ENCODE measurements at regions not wholly inside any gene's neighbourhood (a gene's known extent, or its start where the extent isn't known, plus 50 kb on each side); places are given as distances from the start of the nearest gene placed in this dataset.

DNA sequence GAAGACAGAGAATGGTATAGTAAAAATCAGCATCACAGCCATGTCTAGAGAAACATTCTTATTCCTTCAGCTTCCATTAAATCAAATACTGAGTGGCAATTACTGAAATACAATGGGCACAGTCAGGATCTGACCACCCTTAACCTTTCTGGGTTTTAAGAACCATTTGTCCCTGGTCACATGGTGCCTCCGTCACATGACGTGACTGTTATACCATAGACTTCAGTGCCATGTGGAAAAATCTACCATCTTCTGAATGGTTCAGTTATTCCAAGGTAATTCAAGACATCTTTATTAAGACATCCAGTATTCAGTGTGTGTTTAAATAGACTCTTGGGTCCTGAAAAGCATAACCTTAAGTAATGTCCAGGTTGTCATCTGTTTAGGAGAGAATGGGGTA, 553.1 kb upstream of the FLRT2 start:
- Mint-ChIP-seq H3K36me3 (ENCODE audit: low read depth) (no peaks in the 10 kb centered on the region), H3K9me3 (no peaks in the 10 kb centered on the region), H3K27ac (no peak overlapping the region), H3K4me1 (peaks cover 11% of the 10 kb centered on the region), H3K4me3 (no peak overlapping the region), H3K27me3 (ENCODE audit: insufficient read depth, low read depth, poor library complexity) (no peaks in the 10 kb centered on the region)
- no peaks in the 10 kb centered on the region for H3F3A ChIP-seq (replicated peaks; ENCODE audit: low read depth)
- H3K27me3 ChIP-seq (ENCODE audit: insufficient read depth), result no peaks in the 10 kb centered on the region
- TF ChIP-seq CREB1 (CRISPR knock-in tag; IDR thresholded peaks at IDR 0.05; ENCODE audit: low read depth) (no peak), JUNB (IDR thresholded peaks at IDR 0.05; ENCODE audit: unreplicated experiment) (no peak), ZNF114 (CRISPR knock-in tag; IDR thresholded peaks at IDR 0.05) (no peak), STAT1 (IDR thresholded peaks at IDR 0.05; ENCODE audit: unreplicated experiment) (no peak), ZNF331 (CRISPR knock-in tag; IDR thresholded peaks at IDR 0.05; ENCODE audit: low read depth) (no peak), POLR2AphosphoS5 (IDR thresholded peaks at IDR 0.05; ENCODE audit: low read depth) (no peak), EZH2phosphoT487 (IDR thresholded peaks at IDR 0.05; ENCODE audit: unreplicated experiment) (no peak), EZH2 (IDR thresholded peaks at IDR 0.05; ENCODE audit: low read depth, unreplicated experiment) (no peak)
- TF ChIP-seq, protein P1, sequence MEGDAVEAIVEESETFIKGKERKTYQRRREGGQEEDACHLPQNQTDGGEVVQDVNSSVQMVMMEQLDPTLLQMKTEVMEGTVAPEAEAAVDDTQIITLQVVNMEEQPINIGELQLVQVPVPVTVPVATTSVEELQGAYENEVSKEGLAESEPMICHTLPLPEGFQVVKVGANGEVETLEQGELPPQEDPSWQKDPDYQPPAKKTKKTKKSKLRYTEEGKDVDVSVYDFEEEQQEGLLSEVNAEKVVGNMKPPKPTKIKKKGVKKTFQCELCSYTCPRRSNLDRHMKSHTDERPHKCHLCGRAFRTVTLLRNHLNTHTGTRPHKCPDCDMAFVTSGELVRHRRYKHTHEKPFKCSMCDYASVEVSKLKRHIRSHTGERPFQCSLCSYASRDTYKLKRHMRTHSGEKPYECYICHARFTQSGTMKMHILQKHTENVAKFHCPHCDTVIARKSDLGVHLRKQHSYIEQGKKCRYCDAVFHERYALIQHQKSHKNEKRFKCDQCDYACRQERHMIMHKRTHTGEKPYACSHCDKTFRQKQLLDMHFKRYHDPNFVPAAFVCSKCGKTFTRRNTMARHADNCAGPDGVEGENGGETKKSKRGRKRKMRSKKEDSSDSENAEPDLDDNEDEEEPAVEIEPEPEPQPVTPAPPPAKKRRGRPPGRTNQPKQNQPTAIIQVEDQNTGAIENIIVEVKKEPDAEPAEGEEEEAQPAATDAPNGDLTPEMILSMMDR (conservative IDR thresholded peaks at IDR 0.05; ENCODE audit: low read depth in 2 of 2), result no peak
- TF ChIP-seq, protein P2, sequence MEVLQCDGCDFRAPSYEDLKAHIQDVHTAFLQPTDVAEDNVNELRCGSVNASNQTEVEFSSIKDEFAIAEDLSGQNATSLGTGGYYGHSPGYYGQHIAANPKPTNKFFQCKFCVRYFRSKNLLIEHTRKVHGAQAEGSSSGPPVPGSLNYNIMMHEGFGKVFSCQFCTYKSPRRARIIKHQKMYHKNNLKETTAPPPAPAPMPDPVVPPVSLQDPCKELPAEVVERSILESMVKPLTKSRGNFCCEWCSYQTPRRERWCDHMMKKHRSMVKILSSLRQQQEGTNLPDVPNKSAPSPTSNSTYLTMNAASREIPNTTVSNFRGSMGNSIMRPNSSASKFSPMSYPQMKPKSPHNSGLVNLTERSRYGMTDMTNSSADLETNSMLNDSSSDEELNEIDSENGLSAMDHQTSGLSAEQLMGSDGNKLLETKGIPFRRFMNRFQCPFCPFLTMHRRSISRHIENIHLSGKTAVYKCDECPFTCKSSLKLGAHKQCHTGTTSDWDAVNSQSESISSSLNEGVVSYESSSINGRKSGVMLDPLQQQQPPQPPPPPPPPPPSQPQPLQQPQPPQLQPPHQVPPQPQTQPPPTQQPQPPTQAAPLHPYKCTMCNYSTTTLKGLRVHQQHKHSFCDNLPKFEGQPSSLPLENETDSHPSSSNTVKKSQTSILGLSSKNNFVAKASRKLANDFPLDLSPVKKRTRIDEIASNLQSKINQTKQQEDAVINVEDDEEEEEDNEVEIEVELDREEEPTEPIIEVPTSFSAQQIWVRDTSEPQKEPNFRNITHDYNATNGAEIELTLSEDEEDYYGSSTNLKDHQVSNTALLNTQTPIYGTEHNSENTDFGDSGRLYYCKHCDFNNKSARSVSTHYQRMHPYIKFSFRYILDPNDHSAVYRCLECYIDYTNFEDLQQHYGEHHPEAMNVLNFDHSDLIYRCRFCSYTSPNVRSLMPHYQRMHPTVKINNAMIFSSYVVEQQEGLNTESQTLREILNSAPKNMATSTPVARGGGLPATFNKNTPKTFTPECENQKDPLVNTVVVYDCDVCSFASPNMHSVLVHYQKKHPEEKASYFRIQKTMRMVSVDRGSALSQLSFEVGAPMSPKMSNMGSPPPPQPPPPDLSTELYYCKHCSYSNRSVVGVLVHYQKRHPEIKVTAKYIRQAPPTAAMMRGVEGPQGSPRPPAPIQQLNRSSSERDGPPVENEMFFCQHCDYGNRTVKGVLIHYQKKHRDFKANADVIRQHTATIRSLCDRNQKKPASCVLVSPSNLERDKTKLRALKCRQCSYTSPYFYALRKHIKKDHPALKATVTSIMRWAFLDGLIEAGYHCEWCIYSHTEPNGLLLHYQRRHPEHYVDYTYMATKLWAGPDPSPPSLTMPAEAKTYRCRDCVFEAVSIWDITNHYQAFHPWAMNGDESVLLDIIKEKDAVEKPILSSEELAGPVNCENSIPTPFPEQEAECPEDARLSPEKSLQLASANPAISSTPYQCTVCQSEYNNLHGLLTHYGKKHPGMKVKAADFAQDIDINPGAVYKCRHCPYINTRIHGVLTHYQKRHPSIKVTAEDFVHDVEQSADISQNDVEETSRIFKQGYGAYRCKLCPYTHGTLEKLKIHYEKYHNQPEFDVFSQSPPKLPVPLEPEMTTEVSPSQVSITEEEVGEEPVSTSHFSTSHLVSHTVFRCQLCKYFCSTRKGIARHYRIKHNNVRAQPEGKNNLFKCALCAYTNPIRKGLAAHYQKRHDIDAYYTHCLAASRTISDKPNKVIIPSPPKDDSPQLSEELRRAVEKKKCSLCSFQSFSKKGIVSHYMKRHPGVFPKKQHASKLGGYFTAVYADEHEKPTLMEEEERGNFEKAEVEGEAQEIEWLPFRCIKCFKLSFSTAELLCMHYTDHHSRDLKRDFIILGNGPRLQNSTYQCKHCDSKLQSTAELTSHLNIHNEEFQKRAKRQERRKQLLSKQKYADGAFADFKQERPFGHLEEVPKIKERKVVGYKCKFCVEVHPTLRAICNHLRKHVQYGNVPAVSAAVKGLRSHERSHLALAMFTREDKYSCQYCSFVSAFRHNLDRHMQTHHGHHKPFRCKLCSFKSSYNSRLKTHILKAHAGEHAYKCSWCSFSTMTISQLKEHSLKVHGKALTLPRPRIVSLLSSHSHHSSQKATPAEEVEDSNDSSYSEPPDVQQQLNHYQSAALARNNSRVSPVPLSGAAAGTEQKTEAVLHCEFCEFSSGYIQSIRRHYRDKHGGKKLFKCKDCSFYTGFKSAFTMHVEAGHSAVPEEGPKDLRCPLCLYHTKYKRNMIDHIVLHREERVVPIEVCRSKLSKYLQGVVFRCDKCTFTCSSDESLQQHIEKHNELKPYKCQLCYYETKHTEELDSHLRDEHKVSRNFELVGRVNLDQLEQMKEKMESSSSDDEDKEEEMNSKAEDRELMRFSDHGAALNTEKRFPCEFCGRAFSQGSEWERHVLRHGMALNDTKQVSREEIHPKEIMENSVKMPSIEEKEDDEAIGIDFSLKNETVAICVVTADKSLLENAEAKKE (CRISPR knock-in tag; IDR thresholded peaks at IDR 0.05), result no peak
- TF ChIP-seq, protein P3, sequence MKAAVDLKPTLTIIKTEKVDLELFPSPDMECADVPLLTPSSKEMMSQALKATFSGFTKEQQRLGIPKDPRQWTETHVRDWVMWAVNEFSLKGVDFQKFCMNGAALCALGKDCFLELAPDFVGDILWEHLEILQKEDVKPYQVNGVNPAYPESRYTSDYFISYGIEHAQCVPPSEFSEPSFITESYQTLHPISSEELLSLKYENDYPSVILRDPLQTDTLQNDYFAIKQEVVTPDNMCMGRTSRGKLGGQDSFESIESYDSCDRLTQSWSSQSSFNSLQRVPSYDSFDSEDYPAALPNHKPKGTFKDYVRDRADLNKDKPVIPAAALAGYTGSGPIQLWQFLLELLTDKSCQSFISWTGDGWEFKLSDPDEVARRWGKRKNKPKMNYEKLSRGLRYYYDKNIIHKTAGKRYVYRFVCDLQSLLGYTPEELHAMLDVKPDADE (IDR thresholded peaks at IDR 0.05), result no peak
- TF ChIP-seq, protein P4, sequence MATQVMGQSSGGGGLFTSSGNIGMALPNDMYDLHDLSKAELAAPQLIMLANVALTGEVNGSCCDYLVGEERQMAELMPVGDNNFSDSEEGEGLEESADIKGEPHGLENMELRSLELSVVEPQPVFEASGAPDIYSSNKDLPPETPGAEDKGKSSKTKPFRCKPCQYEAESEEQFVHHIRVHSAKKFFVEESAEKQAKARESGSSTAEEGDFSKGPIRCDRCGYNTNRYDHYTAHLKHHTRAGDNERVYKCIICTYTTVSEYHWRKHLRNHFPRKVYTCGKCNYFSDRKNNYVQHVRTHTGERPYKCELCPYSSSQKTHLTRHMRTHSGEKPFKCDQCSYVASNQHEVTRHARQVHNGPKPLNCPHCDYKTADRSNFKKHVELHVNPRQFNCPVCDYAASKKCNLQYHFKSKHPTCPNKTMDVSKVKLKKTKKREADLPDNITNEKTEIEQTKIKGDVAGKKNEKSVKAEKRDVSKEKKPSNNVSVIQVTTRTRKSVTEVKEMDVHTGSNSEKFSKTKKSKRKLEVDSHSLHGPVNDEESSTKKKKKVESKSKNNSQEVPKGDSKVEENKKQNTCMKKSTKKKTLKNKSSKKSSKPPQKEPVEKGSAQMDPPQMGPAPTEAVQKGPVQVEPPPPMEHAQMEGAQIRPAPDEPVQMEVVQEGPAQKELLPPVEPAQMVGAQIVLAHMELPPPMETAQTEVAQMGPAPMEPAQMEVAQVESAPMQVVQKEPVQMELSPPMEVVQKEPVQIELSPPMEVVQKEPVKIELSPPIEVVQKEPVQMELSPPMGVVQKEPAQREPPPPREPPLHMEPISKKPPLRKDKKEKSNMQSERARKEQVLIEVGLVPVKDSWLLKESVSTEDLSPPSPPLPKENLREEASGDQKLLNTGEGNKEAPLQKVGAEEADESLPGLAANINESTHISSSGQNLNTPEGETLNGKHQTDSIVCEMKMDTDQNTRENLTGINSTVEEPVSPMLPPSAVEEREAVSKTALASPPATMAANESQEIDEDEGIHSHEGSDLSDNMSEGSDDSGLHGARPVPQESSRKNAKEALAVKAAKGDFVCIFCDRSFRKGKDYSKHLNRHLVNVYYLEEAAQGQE (IDR thresholded peaks at IDR 0.05; ENCODE audit: unreplicated experiment), result no peak
- no peaks in the 10 kb centered on the region for H3K9me2 ChIP-seq (ENCODE audit: insufficient read depth)
- no peaks in the 10 kb centered on the region for H3K36me3 ChIP-seq (ENCODE audit: insufficient read depth)
- no peaks in the 10 kb centered on the region for H3K79me2 ChIP-seq (replicated peaks; ENCODE audit: insufficient read depth)
- H2AFZ ChIP-seq, result no peak overlapping the region
- DNase-seq (ENCODE audit: low spot score) (no peak), ATAC-seq (no peak)
- no peaks in the 10 kb centered on the region for H4K20me1 ChIP-seq (replicated peaks; ENCODE audit: insufficient read depth)
- H3K27ac ChIP-seq (ENCODE audit: low read depth), result no peak overlapping the region
- H3K4me2 ChIP-seq, result no peak overlapping the region
- H3K4me1 ChIP-seq (ENCODE audit: insufficient read depth), result peaks cover 5% of the 10 kb centered on the region; the same call in 1 of the 2 replicates
- no peak overlapping the region for H3K4me3 ChIP-seq

Measured in GM23338 (cell line).